ENCODE measurements at regions not wholly inside any gene's neighbourhood (a gene's known extent, or its start where the extent isn't known, plus 50 kb on each side); places are given as distances from the start of the nearest gene placed in this dataset.

- DNase-seq, result no peak
Measured at GRCh38 chr13:106433066-106433465, 102.4 kb downstream of the EFNB2 start.

- DNase-seq, result no peak
Measured at GRCh38 chr13:106432636-106433035, 102.8 kb downstream of the EFNB2 start.

DNA sequence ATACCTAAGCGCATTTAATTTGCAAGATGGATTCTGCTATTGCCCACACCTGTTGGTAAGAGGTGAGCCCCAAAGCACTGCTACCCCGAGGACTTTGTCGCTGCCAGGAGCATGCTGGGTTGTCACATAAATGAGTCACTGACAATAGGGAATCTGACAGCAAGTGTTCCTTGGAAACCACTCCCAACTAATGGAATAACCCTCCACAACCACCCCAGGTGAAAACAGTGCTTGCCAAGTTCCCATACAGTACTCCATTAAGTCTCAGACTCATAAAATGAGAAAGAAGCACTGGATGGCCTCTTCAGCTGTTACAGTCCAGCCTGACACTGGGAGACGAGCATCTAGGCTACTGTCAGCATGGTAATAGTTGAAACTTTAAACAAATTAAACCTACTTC, 108.6 kb downstream of the EFNB2 start:
- DNase-seq, result peak; percentile 62

DNA sequence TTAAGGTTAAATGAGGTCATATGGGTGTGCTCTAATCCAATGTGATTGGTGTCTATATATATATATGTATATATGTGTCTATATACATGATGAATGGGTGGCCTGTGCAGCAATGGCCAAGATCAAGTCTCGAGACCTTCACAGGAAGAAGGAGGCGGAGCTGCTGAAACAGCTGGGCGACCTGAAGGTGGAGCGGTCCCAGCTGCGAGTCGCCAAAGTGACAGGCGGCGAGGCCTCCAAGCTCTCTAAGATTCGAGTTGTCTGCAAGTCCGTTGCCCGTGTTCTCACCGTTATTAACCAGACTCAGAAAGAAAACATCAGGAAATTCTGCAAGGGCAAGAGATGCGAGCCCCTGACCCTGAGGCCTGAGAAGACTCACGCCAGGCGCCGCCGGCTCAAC, 109.8 kb downstream of the EFNB2 start:
- no peak for DNase-seq

- no peak for DNase-seq
Measured at GRCh38 chr13:106424805-106425204, 110.7 kb downstream of the EFNB2 start.

- no peak for DNase-seq
Measured at GRCh38 chr13:106423530-106423929, 111.9 kb downstream of the EFNB2 start.

DNA sequence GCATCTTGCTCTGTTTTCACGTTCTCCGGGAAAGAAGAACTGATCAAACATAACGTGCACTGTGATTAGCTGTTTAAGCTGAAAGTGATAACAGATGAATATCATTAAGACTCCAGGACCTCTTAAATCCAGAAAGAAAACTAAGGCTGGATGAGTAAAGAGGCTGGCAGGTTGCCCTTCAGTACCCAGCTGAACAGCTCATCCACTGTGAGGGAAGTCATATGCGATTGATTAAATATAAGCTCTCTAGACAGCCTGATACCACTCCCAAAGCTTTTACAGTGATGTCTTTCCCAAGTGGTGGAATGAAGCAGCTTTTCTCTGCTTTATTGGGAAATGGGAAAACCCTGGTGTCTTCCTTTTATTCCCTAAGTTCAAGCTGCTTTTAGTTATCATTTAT, 116.9 kb downstream of the EFNB2 start:
- DNase-seq, result no peak

GRCh38 chr13:106417467-106418110, 117.9 kb downstream of the EFNB2 start:
- DNase-seq, result no peak

- DNase-seq, result no peak
Measured at GRCh38 chr13:106416645-106417044, 118.8 kb downstream of the EFNB2 start.

- no peak for DNase-seq
Measured at GRCh38 chr13:106415971-106416370, 119.5 kb downstream of the EFNB2 start.

GRCh38 chr13:106415442-106415841, 120.0 kb downstream of the EFNB2 start:
- no peak for DNase-seq

DNA sequence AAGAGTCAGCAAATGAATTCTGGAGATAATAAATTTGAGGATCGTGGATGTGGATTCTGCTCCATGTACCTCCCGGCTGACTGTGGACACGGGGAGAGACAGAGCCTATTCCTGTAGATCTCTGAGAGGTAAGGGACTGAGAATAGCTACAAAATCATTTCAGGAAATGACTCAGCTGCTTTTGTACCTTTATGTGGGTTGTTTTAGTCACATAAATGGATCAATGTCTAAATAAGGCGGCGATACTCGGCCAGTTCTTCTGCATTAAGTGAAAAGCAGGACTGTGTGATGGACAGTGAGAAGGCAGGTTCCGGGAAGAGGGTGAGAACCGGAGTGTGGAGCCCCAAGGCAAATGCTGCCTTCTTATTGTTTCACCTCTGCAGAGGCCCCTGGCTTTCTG, 128.1 kb downstream of the EFNB2 start:
- DNase-seq, result no peak

DNA sequence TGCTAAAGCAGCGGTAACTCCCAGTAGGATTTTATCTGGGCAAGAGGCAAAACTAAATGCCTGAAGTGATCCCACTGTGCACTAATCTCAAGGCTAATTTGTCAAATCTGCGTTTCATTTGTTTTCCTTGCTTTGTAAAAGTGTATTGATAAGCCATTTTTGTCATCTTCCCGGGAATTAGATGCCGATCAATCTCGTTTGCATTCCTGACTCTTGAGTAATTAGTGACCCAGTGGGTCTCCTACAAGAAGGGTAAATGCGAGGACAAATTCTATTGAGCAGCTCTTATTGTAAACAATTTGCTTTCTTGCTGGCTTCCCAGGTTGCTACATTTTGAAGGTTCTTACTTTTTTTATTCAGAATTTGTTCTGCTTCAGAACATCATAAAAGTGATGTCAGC, 129.7 kb downstream of the EFNB2 start:
- DNase-seq, result no peak

GRCh38 chr13:106403280-106403679, 132.2 kb downstream of the EFNB2 start:
- DNase-seq, result no peak

- no peak for DNase-seq
Measured at GRCh38 chr13:106402866-106403265, 132.6 kb downstream of the EFNB2 start.

DNA sequence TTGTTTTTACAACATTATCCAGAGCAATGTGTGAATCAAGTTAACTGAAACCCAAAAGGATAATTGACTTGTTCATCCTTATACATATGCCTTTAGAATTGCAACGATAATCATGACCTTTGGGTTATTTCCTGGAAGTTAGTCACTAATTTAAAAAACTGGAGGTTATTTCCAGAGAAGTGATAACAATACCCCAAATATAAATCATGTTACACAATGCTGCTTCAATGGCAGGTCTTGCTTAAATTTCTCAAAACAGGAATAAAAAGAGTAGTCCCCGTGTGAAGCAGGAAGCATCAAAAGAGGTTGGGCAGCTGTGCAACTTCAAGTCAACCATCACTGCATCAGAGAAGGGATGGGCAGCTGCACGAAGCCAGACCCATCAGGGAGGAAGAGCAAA, 134.4 kb downstream of the EFNB2 start:
- no peak for DNase-seq

- DNase-seq, result no peak
Measured at GRCh38 chr13:106400289-106400688, 135.2 kb downstream of the EFNB2 start.

GRCh38 chr13:106398289-106398688, 137.2 kb downstream of the EFNB2 start:
- no peak for DNase-seq

- DNase-seq, result no peak
Measured at GRCh38 chr13:106393776-106394175, 141.7 kb downstream of the EFNB2 start.

DNA sequence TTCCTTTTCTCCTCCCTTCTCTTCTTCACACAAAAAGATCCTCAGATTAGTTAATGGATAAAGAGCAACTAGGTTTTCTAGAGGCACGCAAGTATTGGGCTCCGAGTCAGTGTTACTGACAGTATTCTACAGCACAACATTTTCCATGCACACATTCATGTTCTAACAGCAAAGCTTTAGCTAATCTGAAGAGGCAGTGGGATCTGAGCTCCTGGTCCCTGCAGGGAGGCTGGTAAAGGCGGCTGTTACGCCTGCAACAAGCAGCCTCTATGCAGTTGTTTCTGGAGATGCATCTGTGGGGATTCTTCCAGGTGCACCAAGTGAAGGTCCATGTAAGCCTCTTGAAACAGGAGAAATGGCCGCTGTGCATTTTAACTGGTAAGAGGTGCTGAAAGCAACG, 143.8 kb downstream of the EFNB2 start:
- DNase-seq, result no peak

DNA sequence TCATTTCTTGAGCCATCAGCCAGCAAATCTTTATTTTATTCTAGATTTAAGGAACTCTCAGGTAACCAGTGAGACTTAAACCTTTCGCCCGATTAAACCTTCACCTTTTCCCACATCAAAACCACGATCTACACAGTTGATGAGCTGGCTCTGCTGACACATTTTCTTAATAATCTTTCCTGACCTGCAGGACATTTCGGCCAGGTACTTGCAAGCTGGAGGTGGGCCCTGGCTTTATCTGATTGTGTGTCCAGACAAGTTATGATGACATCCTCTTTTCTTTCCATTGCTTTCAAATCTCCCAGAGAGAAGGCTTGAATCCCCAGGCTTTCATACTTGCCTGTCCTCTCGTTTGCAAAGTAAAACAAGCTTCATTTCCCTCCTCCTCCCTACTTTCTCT, 144.2 kb downstream of the EFNB2 start:
- DNase-seq, result no peak

- DNase-seq, result no peak
Measured at GRCh38 chr13:106390367-106390766, 145.1 kb downstream of the EFNB2 start.

GRCh38 chr13:106385654-106386053, 149.8 kb downstream of the EFNB2 start:
- DNase-seq, result no peak

DNA sequence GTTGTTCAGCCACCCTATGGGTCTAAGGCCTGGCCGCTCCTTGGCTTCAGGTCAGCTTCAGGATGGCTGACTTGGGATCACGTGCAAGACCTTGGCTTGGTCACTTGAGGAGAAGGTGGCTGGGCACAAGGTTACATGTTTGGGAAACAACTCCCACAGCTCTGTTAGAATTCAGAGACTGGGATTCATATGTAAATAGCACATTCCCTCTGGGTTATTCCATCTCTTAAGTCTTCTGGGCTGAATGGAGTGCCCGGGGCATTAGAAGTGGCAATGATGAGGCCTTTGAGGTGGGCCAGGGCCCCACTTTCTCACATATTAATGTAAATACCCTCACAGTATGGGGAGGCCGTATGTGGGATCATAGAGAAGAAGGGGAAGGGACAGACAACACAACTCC, 150.9 kb downstream of the EFNB2 start:
- no peak for DNase-seq

DNA sequence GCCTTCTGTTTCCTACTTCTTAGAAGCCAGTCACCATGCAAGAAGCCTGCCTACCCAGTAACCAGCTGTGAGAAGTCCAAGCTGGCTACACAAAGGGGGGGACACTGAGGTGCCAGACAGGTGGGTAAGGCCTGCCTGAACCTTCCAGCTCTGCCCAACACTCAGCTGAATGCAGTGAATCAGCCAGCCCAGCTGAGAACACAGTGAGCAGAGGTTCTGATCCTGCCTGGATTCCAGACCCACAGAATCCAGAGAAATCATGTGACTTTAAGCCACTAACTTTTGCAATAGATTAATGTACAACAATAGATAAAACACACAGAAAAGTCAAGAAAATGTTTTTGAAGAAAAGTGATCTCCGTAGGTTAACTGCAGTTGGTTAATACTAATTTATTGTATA, 151.7 kb downstream of the EFNB2 start:
- DNase-seq, result no peak

- DNase-seq, result no peak
Measured at GRCh38 chr13:106382534-106382933, 152.9 kb downstream of the EFNB2 start.

Measured in NCI-H187 treated with DMSO at 0.1 percent for 48 hours (cell line).